Activated T-cell treated with anti-CD3 and anti-CD28 coated beads, Interleukin-2, amount 50 U/mL, for 4 hours (primary cell): ENCODE measurements at regions not wholly inside any gene's neighbourhood (a gene's known extent, or its start where the extent isn't known, plus 50 kb on each side); places are given as distances from the start of the nearest gene placed in this dataset.

ENCODE experiments used
- ATAC-seq, 2 donors: fragments of 200-7000 bp; cut with Tn5 transposase; one replicate each; pipeline ENCODE4 v1.10.0; 2021
- DNase-seq: peaks from one replicate; pipeline ENCODE4 v3.0.0-alpha.2; 2020
- H3K27me3 Mint-ChIP-seq: one replicate; pipeline ENCODE4 v1.8.0; 2021; ENCODE audit warnings: low read depth, mixed read lengths
- H3K36me3 Mint-ChIP-seq: one replicate; pipeline ENCODE4 v1.8.0; 2022; ENCODE audit warnings: mixed read lengths; ENCODE audit not compliant: insufficient read depth
- H3K4me1 Mint-ChIP-seq: one replicate; pipeline ENCODE4 v1.8.0; 2021; ENCODE audit warnings: low read depth, mixed read lengths
- H3K4me3 Mint-ChIP-seq: one replicate; pipeline ENCODE4 v1.8.0; 2021; ENCODE audit warnings: mild to moderate bottlenecking, moderate library complexity, mixed read lengths
- H3K9me3 Mint-ChIP-seq: one replicate; pipeline ENCODE4 v1.8.0; 2021; ENCODE audit warnings: mixed read lengths

DNA sequence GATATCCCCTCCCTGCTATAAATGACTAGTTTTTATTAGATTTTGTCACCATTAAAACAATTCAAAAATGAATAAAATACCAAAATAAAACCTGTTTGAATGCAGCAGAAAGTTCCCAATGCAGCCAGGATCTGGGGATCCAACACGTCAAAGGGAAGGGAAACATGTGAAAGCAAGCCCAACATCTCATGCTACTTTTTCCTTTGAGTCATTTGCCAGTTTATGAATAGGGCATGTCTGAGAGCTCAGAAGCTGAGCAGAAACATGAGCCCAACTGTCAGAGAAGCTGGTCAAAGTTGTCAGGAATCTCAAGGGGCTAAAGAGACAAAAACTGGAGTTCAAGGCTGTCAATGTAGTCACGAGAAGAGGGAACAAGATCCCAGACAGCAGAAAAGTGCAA, 526.4 kb downstream of the KLF5 start:
- ATAC-seq (no peak), DNase-seq (no peak)
- no peaks in the 10 kb centered on the region for H3K4me1 Mint-ChIP-seq
- no peaks in the 10 kb centered on the region for H3K9me3 Mint-ChIP-seq
- H3K36me3 Mint-ChIP-seq, result no peaks in the 10 kb centered on the region
- H3K4me3 Mint-ChIP-seq, result no peak overlapping the region
- no peaks in the 10 kb centered on the region for H3K27me3 Mint-ChIP-seq

DNA sequence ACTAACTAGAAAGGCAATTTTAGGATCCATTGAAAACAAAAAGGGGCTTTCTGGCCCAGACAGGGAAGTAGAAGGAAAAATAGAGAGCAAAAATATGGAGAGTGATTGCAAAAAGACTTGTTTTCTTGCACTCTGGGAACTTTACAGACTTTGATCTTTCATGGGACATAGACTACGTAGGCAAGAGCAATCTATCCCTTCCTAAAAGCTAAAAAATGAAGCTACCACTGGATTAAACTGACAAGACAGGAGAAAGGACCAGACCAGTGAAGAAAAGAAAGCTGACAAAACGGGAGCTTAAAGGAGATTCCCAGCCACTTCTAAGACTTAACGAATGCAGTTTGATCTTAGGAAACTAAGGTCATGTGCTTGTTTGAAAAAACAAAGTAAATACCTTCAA, 524.5 kb downstream of the KLF5 start:
- no peaks in the 10 kb centered on the region for H3K4me1 Mint-ChIP-seq
- no peaks in the 10 kb centered on the region for H3K27me3 Mint-ChIP-seq
- H3K9me3 Mint-ChIP-seq, result no peaks in the 10 kb centered on the region
- no peak for DNase-seq
- no peak overlapping the region for H3K4me3 Mint-ChIP-seq
- H3K36me3 Mint-ChIP-seq, result no peaks in the 10 kb centered on the region
- no peak for ATAC-seq

DNA sequence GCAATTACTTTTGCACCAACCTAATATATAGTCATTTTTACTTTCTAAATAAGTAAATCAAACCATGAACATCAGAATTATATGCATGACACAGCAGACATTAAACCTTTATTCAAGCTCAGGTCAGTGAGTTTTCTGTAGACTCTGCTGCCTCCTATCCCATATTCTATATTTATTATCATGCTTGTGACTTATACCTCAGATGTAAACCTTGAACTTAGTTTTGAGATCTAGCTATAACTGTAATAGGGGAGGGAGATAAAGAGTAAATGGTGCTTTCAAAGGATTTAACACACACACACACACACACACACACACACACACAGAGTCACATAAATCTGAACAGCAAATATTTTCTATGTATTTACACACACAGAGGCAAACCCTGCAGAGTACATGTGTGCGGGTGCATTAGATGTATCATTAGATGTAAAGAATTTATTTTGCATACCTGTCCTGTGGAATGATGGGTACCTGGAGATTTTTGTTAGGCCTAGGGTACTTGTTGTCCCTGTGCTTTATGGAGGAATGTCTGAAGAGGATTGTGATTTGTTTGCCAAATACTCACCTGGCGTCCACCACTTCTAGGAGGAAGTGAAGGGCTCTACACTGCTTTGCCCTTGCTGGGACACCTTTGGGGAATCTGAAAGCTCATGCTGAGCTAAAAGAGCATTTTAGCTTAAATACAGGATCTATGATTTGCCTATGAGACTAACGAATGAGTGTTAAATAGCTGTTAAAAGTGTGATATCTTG, 521.9 kb downstream of the KLF5 start:
- no peak for ATAC-seq
- Mint-ChIP-seq H3K4me3 (no peak overlapping the region), H3K9me3 (no peaks in the 10 kb centered on the region), H3K4me1 (no peaks in the 10 kb centered on the region), H3K27me3 (no peaks in the 10 kb centered on the region), H3K36me3 (no peaks in the 10 kb centered on the region)
- no peak for DNase-seq

DNA sequence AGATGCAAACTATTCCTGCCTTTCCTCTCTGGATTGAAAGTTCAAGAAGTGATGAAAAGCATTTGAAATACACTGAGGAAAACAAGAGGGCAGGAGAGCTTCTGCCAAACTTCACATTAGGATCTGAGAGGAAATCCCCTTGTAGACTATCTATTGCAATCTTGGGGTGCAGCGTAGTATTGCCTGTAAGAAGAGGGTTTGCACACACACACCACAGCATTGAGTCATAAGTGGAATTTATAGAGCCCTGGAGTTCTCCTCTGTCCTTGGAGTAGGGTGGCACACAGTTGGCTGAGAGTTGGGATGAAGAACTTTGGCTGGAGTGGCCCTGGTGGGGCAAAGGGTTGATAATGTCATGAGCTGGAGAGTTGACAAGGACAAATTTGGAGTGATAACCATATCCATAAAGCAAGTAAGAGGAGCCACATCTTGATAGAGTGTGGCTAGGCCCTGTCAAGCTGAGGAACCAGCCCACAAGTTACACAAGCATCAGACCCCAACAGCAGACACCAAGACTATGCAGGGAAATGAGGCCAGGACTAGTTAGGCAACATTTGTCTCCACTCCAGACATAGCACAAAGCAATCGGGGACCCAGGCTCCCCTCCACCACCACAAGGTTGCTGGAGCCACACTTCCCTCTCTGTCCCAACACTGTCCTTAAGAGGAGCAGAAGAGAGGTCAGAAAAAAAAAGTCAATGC, 520.9 kb downstream of the KLF5 start:
- Mint-ChIP-seq H3K4me1 (no peaks in the 10 kb centered on the region), H3K9me3 (no peaks in the 10 kb centered on the region), H3K36me3 (no peaks in the 10 kb centered on the region), H3K4me3 (no peak overlapping the region), H3K27me3 (no peaks in the 10 kb centered on the region)
- DNase-seq, result no peak
- no peak for ATAC-seq

DNA sequence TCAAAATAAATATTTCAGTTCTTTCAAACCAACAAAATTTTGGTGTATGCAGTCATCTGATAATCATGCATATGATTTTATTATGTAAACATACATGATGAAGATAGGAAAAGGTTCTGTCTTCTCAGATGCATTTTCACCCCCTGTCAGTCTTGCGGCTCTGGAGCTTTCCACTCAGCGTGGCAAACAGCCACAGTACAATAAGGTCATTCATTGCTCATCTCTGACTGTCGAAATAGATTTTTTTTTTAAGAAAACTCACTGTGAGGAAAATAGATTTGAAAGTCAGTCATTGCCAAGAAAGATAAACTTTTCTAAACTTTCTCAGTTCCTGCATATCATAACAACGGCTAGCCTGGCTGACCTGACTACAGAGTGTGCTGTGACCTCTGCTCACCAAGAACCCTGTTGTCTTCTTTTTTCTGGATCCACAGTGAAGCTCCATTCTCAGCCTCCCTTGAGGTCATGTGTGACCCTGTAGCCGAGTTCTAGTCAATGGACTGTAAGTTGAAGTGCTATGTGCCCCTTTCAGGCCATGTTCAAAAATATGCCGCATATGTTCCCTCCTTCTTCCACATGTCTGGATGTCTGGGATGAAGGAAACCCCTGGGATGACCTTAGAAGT, 519.6 kb downstream of the KLF5 start:
- H3K4me1 Mint-ChIP-seq, result no peaks in the 10 kb centered on the region
- no peaks in the 10 kb centered on the region for H3K27me3 Mint-ChIP-seq
- DNase-seq, result no peak
- H3K36me3 Mint-ChIP-seq, result no peaks in the 10 kb centered on the region
- no peak for ATAC-seq
- no peaks in the 10 kb centered on the region for H3K9me3 Mint-ChIP-seq
- H3K4me3 Mint-ChIP-seq, result no peak overlapping the region

DNA sequence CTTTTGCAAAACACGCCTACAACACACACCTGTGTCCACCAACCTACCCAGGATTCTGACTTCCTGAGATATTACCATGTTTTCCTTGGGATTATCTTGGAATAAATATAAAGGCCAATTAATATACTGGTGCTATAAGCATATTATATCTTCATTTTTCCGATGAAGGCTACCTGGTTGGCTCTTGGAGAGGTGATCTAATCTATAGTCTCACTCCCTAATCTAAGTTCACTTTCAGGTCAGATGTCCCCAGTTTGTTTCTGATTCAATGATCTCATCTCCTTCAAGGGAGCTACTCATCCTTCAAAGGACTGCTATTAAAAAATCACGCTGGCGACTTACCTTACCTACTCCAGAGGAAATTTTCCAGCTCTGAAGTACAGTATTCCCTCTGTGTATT, 517.5 kb downstream of the KLF5 start:
- Mint-ChIP-seq H3K27me3 (no peaks in the 10 kb centered on the region), H3K9me3 (no peaks in the 10 kb centered on the region), H3K36me3 (no peaks in the 10 kb centered on the region), H3K4me3 (no peak overlapping the region), H3K4me1 (no peaks in the 10 kb centered on the region)
- DNase-seq (no peak), ATAC-seq (no peak)

DNA sequence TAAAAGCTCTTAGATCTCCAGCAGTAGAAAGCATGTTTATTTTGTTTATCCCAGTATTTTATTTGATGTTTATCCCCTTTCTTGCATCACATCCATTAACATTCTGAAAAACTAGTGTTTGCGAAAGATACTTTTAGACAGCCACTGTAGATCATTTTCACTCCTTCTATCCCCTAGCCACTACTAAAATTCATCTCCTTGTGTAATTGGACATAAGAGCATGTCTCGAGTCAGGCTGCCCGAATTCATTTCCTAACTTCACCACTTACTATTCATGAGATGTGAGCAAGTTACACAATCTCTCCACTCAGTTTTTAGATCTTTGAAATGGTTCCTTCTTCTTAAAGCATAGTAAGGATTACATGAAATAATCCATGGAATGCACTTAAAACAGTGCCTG, 514.0 kb downstream of the KLF5 start:
- Mint-ChIP-seq H3K36me3 (no peaks in the 10 kb centered on the region), H3K4me3 (no peak overlapping the region)

DNA sequence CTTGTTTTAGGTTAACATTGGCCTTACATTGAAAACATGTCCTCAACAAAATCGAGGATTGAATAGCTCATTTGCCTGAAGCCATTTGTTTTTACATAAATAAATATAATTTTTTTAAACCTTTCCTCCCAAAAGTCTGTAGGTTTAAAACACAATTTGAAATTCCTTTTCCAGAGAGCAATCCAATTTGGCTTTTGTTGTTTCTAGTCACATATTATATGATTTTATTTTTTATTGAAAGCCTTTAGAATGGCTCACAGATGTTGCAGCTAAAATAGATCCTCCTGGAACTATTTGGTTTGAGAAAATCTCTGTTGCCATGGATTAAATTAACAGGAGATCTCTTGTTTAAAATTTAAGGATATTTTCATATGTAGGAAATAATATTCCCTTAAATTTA, 512.6 kb downstream of the KLF5 start:
- Mint-ChIP-seq H3K36me3 (no peaks in the 10 kb centered on the region), H3K4me1 (no peaks in the 10 kb centered on the region), H3K4me3 (no peak overlapping the region), H3K27me3 (no peaks in the 10 kb centered on the region), H3K9me3 (no peaks in the 10 kb centered on the region)
- ATAC-seq (no peak), DNase-seq (no peak)

More for the DNA sequence above, 514.0 kb downstream of the KLF5 start:
- no peaks in the 10 kb centered on the region for H3K4me1 Mint-ChIP-seq
- no peak for ATAC-seq
- no peaks in the 10 kb centered on the region for H3K27me3 Mint-ChIP-seq
- DNase-seq, result no peak
- no peaks in the 10 kb centered on the region for H3K9me3 Mint-ChIP-seq

DNA sequence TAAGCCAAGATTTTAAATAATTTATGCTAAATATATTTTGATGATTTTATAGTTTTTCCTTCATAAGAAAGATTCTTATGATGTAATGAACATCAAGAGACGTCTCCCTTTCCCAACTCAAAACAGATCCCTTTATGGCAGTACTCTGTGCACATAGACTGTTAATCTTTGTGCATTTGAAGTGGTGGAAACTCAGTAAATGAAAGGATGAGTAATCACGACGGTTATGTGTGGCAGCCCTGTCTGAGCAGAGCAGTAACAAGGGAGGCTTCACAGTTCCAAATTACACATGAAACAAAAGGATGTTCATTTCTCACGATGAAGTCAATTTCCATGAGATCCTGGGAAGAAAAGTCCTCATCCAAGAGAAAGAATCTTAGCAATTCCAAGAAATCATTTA, 498.1 kb downstream of the KLF5 start:
- DNase-seq, result no peak
- H3K4me3 Mint-ChIP-seq, result no peak overlapping the region
- no peaks in the 10 kb centered on the region for H3K27me3 Mint-ChIP-seq
- H3K36me3 Mint-ChIP-seq, result no peaks in the 10 kb centered on the region
- peak in 1 of 2 donors; percentile 67 for ATAC-seq
- H3K9me3 Mint-ChIP-seq, result peaks cover 8% of the 10 kb centered on the region
- H3K4me1 Mint-ChIP-seq, result no peaks in the 10 kb centered on the region

DNA sequence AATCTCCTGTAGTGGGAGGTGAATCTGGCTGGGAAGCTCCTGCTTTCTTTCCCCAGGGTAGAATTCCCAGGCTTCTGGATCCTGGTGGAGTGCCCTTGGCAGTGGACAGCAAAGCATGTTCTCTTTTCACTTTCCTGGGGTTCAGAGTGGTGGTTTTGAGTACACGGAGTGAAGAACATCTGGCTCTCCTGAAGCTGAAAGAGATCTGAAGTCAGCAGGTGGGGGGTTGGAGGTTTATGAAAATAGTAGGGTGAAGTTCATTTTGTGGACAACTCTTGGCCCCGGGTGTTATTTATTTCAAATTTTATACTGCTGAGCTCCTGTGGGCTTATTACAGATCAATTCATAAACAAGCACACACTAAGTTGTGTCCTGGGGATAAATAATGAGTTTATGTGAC, 497.3 kb downstream of the KLF5 start:
- H3K9me3 Mint-ChIP-seq, result peaks cover 8% of the 10 kb centered on the region
- H3K36me3 Mint-ChIP-seq, result no peaks in the 10 kb centered on the region
- H3K4me1 Mint-ChIP-seq, result no peaks in the 10 kb centered on the region
- no peak for DNase-seq
- no peak overlapping the region for H3K4me3 Mint-ChIP-seq
- ATAC-seq, result no peak
- H3K27me3 Mint-ChIP-seq, result no peaks in the 10 kb centered on the region

DNA sequence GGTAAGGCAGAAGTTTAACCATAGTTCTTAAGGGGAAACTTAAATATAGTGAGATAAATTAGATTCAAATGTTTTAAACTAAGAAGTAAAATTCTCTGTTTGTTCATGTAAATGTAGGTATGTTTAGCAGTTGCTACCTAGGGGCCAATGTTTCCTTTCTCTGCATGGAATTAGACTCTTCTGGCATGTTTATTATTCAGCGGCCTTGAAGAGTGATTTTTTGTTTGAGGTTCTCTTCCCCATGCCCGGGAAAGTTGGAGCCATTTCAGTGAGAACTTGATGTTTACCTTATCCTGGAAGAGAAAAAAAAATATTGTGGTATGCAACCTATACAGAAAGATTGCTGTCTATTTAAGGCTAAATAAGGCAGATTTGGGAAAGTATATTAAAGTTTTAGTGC, 492.9 kb downstream of the KLF5 start:
- H3K4me1 Mint-ChIP-seq, result no peaks in the 10 kb centered on the region
- ATAC-seq (no peak), DNase-seq (no peak)
- no peaks in the 10 kb centered on the region for H3K36me3 Mint-ChIP-seq
- H3K4me3 Mint-ChIP-seq, result no peak overlapping the region
- H3K9me3 Mint-ChIP-seq, result peaks cover 8% of the 10 kb centered on the region
- no peaks in the 10 kb centered on the region for H3K27me3 Mint-ChIP-seq

DNA sequence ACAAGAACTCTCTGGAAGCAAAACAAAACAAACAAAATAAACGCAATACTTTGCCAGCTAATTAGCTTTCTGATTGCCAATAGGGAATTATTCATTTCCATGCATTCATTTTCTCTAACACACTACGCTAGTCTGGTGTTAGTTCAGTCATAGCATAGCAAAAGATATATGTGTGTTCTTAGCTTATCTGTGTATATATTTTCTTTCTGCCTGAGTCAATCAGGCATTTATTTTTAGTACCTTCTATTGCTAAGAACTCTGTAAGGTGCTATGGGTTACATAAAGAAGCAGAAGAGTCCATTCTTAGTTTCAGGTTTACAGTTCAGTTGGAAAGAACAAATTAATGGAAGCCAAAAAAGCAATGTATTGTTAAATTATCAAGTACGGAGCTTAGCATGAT, 490.9 kb downstream of the KLF5 start:
- H3K36me3 Mint-ChIP-seq, result no peaks in the 10 kb centered on the region
- H3K4me1 Mint-ChIP-seq, result no peaks in the 10 kb centered on the region
- DNase-seq (no peak), ATAC-seq (no peak)
- no peaks in the 10 kb centered on the region for H3K27me3 Mint-ChIP-seq
- H3K4me3 Mint-ChIP-seq, result no peak overlapping the region
- H3K9me3 Mint-ChIP-seq, result peaks cover 8% of the 10 kb centered on the region

DNA sequence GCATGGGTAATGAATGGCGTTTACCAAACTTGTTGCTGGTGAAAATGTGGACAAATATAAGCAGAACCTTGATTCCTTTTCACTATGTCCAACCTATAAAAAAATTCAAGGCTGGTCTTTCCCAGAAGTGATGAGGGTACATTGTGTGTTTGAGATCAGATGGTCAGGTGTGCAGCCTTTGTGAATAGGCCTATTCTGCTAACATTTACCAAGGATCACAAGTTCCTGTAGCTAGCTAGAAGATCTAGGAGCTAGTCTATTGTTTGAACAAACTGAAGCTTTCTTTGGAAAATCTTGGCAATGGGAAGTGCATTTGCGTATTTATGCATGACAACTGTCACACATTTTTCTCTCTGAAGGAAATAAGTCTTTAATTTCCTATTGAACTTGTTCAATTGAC, 489.6 kb downstream of the KLF5 start:
- Mint-ChIP-seq H3K4me3 (no peak overlapping the region), H3K27me3 (no peaks in the 10 kb centered on the region), H3K36me3 (no peaks in the 10 kb centered on the region), H3K9me3 (peaks cover 4% of the 10 kb centered on the region), H3K4me1 (no peaks in the 10 kb centered on the region)
- DNase-seq, result no peak
- no peak for ATAC-seq

DNA sequence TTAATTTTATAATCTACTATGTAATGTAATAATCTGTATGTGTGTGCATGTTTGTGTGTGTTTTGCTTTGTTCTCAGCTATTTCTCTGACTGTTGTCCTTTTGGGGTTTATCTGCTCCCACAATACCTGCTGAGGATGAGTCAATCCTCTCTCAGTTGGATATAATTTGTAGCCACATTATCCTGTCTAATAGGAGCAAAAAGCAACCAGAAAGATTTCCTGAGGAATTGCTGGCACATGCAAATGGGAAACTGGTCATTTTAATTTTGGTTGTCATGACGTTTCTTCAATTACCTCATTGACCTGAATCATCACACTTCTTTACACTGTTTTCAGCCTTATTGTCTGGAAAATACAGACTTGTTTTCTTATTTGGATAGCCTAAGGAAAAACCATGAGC, 488.4 kb downstream of the KLF5 start:
- Mint-ChIP-seq H3K27me3 (no peaks in the 10 kb centered on the region), H3K36me3 (no peaks in the 10 kb centered on the region), H3K4me3 (no peak overlapping the region), H3K4me1 (no peaks in the 10 kb centered on the region), H3K9me3 (no peaks in the 10 kb centered on the region)
- DNase-seq (no peak), ATAC-seq (no peak)

DNA sequence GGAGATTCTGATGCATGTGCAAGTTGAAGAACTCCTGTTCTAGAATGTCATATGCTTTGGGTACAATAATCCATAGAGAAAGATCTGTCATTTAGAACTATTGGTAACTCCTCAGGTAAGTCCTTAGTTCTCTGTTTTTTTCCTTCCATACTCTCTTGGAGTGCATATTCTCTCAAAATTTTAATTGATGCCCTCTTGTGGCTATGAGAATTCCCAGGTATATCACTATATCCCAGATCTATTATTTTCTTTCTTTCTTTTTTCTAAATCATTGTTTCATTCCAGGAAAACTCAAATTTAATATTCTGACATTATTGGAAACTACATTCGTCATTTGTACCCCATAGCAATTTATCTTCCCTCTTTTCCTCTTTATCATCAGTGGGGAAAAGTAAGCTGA, 485.4 kb downstream of the KLF5 start:
- H3K4me3 Mint-ChIP-seq, result no peak overlapping the region
- ATAC-seq, result no peak
- H3K27me3 Mint-ChIP-seq, result no peaks in the 10 kb centered on the region
- DNase-seq, result no peak
- no peaks in the 10 kb centered on the region for H3K9me3 Mint-ChIP-seq
- H3K36me3 Mint-ChIP-seq, result no peaks in the 10 kb centered on the region
- H3K4me1 Mint-ChIP-seq, result no peaks in the 10 kb centered on the region
